ENCODE measurements at regions not wholly inside any gene's neighbourhood (a gene's known extent, or its start where the extent isn't known, plus 50 kb on each side); places are given as distances from the start of the nearest gene placed in this dataset.

DNA sequence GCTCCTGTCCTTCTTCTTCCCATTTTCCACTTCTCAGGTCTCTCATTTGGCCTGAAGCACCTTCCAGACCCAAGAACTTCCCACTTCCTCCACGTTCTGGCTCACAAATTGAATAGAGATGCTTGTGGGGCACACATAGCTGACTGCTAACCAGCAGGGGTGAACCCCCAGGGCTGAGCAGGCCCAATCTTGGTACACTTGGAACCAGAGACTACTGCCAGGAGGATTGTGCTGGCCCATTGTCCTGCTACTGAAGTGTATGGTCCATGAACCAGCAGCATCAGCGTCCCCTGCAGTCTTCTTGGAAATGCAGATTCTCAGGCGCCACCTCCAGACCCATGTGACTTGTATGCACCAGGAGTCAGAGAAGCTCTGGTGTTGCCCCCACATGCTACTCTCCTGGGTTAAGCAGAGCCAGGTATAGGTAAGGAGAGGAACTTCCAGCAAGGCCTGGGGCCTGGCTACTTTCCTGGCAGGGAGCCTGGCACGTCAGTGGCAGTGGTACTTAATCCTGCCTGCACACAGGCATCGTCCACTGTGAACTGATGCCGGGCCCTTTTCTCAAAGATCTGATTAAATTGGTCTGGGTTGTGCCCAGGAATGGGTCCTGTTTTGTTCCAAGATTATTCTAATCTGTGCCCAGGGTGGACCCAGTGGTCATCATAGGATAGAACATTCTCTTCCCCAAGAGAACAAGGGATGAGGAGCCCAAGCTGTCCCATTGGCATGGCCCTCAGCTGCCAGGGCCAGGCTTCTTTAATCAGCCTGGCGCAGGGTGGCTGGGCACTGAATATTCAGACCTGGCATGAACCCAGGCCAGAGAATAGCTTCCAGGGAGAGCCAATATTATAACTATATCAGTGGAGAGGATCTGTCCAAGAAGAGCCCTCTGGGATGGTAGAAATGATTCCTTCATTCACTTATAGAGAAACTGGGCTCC, 248.7 kb downstream of the SOX11 start:
- intact Hi-C loops (cut with DNase I), result no loop called here
- ATAC-seq (ENCODE audit: poor library complexity), result peak; percentile 85
- no peak for DNase-seq

DNA sequence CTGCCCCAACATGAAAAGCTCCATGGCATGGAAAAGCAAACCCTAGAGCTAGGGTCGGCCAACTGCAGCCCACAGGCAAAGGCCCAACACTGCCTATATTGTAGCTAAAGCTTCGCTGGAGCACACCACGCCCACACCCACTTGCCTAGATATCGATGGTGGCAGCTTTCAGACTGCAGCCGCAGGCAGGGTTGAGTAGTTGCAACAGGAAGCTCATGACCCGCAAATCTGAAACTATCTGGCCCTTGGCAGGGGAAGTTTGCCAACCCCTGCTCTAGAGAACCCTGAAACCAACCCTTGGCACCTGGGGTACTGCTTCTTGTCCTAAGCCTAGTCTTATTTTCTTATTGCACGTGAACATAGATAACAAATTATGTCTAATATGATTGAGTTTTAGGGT, 250.0 kb downstream of the SOX11 start:
- DNase-seq, result no peak
- no peak for ATAC-seq (ENCODE audit: poor library complexity)
- intact Hi-C loops (cut with DNase I), result no loop called here

DNA sequence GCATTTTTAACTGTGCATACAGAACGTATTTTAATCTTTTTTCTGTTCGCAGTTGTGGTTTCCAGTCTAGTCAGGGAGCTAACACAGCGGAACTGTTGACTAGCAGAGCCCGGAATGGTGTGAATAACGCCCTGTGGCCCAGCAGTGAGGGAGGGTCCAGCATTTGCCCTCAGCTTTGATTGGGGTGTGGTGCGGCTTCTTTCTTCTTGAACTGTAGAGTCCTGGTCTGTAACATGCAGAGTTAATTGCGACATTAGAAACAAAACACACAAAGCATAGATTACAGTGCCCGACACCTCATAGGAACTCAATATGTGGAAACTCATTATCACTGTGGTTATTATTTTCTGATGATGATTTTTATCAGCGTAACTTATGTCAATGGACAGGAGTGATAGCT, 253.6 kb downstream of the SOX11 start:
- ATAC-seq (ENCODE audit: poor library complexity), result no peak
- intact Hi-C loops (cut with DNase I), result no loop called here
- no peak for DNase-seq

GRCh38 chr2:5946225-5947115, 254.3 kb downstream of the SOX11 start:
- no peak for ATAC-seq (ENCODE audit: poor library complexity)
- intact Hi-C loops (cut with DNase I), result no loop called here
- no peak for DNase-seq

- intact Hi-C loops (cut with DNase I), result no loop called here
- ATAC-seq (ENCODE audit: poor library complexity) (no peak), DNase-seq (no peak)
Observed at GRCh38 chr2:5950736-5951135, 258.6 kb downstream of the SOX11 start.

DNA sequence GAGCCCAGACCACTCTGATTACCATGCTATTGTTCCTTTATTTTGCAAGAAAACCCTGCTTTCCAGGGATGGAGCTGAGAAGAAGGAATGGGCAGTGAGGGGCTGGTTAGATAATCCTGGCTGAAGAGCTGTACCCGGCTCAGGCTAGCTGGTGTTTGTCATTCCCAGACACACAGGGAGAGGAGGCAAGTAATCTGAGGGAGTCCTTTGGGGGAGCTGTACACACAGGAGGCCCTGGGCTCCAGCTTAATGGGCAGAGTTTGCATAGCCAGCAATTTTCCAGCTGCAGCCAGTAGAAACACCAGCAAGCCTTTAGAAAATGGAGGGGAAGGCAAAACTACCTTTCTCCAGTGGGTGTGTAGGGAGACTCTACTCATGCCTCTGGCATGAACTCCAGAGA, 259.3 kb downstream of the SOX11 start:
- ATAC-seq (ENCODE audit: poor library complexity) (no peak), DNase-seq (no peak)
- intact Hi-C loops (cut with DNase I), result no loop called here

DNA sequence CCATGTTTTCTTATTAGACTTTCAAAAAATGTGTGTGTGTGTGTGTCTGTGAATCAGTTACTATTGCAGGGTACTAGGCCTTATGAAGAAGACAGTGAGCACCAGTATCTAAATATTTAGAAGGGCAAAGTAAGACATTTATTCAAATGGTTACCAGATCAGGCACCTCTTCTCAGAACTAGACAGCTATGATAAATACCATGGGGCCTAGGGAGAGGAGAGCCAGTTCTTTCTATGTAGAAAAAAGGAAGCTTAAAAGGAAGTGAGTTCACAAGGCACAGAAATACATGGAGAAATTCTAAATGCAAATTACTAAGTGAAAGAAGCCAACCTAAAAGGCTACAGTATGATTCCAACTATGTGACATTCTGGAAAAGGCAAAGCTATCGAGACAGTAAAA, 261.3 kb downstream of the SOX11 start:
- ATAC-seq (ENCODE audit: poor library complexity), result no peak
- no peak for DNase-seq
- intact Hi-C loops (cut with DNase I), result no loop called here

- DNase-seq (no peak), ATAC-seq (ENCODE audit: poor library complexity) (no peak)
- intact Hi-C loops (cut with DNase I), result no loop called here
Observed at GRCh38 chr2:5954509-5954908, 262.3 kb downstream of the SOX11 start.

- intact Hi-C loops (cut with DNase I), result no loop called here
- no peak for ATAC-seq (ENCODE audit: poor library complexity)
- DNase-seq, result no peak
Observed at GRCh38 chr2:5955921-5956320, 263.7 kb downstream of the SOX11 start.

DNA sequence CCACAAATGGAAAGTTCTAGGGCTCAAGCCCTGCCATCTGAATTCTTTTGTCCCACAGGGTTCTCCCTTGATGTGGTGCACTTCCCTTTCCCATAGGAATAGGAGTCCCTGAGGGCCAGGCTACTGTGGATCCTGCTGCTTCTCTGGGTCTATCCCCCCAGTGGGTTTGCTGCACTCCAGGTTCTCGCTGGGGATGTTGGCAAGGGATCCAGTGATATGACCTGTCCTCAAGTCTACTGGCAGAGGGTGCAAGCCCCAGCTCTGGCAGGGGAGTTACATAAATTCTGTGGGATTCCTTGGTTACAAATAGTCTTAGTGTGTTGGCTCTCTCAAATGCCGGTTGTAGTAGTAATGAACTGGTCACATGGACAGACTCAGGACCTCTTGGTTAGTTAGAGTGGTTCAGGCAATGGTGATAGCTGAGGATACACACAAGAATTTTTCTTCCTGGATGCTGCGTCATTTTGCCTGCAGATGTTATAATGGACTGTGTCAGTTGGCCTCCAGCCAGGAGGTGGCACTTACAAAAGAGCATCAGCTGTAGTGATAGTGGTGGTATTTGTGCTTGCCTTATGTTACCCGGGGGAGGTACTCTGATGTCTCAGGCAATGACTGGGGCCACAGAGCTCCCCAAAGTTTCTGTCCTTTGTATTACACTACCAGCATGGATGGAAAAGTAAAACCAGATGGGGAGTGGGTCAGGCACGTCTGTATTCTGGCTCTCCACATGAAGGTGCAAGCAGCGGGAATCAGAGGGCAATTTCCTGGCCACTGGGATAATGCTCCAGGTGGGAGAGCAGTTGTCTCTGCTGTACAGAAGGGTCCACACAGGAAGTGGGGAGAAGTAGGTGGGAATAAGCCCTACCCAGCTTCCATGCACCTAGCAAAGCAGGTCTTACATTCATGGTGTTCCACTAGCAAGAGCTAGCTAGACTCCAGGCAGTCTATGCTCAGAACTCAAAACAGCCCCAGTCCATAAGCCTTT, 267.9 kb downstream of the SOX11 start:
- no peak for DNase-seq
- intact Hi-C loops (cut with DNase I), result no loop called here
- peak; percentile 59 for ATAC-seq (ENCODE audit: poor library complexity)

DNA sequence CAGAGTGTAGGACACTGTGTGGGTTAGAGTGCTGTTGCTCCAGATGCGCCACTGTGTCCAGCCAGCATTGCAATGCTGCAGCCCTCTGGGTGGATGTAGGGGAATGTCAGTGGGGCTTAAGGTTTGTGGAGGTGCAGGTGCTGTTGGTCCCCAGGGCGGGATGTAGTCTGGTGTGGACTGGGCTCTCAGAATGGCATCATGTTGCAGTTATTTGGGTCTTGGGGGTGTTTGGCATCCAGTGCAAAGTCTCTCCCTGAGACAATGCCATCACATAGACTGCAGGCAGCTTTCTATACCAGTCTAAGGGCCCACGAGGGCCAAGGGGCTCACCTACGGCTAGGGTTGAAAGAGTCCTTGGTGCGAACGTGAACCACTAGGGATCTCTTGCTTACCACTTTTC, 275.3 kb downstream of the SOX11 start:
- ATAC-seq (ENCODE audit: poor library complexity), result no peak
- intact Hi-C loops (cut with DNase I), result no loop called here
- DNase-seq, result no peak

DNA sequence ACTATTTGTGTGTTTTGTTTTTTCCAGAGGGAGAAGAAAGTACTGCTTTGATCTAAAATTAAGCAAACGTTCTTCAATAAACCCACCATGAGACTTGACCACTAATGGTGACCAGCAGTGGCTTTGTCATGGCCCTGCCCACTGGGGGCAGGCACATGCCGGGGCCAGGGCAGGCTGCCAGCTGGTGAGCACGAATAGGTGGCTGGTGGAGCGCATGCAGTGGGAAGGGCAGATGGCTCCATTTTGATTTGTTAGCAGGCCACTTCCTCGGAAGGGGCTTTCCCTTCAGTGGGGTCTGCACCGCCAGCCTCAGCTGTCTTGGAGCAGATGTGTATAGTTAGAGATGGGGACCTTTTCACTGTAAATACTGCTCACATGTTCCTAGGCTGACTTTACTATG, 277.1 kb downstream of the SOX11 start:
- no peak for DNase-seq
- intact Hi-C loops (cut with DNase I), result no loop called here
- no peak for ATAC-seq (ENCODE audit: poor library complexity)

DNA sequence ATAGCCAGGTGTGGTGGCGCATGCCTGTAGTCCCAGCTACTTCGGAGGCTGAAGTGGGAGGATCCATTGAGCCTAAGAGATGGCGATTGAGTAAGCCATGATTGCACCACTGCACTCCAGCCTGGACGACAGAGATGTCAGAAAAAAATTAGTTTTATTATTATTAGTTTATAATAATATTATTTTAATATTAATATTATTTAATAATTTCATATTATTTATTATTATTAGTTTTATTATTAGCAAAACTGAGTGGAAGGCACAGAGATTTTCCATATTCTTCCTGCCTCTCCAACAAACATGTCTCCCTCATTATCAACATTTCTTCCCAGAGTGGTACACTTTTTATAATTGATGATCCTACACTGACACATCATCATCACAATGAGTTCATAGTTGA, 278.2 kb downstream of the SOX11 start:
- ATAC-seq (ENCODE audit: poor library complexity) (no peak), DNase-seq (no peak)
- intact Hi-C loops (cut with DNase I), result no loop called here

DNA sequence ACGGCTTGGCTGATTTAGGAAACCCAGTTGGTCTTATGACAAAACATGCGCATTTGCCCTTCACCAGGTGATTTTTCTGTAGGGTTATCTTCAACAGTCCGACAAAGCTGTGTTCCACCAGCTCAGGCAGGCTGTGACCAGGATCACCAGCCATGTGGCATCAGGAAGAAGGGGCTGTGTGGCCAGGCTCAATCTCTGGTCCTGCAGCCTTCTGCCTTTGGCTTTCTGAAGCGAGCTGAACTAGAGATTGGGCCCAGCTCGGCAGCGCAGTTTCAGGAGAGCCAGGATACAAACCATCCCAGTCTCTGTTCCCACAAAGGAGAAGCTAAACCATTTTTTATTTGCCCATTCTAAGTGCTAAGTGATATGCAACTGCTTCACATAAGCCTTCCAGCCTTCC, 282.3 kb downstream of the SOX11 start:
- ATAC-seq (ENCODE audit: poor library complexity) (no peak), DNase-seq (no peak)
- intact Hi-C loops (cut with DNase I), result no loop called here

DNA sequence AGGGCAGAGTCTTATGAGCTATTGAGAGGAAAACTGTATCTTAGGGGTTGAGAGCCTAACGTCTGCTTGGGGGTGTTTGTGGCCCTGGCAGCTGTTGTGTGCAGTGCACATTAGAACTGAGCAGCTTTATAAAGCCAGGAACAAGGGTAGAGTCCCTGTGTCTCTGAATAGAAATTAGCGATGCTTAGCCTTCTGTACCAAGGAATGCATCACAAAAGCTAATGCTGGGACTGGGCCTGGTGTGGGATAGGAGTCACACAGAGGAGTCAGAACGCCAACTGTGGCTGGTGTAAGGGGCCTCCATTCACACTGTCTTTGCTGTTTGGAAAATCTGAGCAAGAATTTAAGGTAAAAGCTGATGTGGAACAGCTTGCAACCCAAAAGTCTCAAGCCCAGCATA, 283.2 kb downstream of the SOX11 start:
- no peak for ATAC-seq (ENCODE audit: poor library complexity)
- DNase-seq, result no peak
- intact Hi-C loops (cut with DNase I), result no loop called here

DNA sequence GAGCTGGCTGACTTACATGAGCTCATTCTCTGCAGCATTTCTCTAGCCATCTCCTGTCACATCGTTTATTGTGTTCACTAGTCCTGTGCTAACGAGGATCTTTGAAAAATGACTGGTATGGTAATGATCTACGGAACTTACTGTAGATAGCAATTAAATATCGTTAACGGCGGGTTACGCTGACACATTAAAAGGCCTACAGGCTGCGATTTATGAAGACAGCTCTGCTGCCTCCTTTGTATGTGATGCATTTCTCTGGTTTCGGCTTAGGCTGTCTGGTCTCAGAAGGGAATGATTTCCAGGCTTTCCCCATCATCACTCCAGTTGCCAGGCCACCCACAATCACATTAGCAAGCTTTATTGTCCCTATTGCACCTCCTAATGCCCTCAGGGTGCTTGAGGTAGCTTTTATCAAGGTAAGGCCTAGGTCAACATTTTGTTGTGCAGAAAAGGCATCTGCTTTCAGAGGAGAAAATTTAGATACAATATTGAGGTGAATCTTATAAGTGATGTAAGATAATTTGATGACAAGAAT, 284.4 kb downstream of the SOX11 start:
- intact Hi-C loops (cut with DNase I), result no loop called here
- no peak for ATAC-seq (ENCODE audit: poor library complexity)

DNA sequence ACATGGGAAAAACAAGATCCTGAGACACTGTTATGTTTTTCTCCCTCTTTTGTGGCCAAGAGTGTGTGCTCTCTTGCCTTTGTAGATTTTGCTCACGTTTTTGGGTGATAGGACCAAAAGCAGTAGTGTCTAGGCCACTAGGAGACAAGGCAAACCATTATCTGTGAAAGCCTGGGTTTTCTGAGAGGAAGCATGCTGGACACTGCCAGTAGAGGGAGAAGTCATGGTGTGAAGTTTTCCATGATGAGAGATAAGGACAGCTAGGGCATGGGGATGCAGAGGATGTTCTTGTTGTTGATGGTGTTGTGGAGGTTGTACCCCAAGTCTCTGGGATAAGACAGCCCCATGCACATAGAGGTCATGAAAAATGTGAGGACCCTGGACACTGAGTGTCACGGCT, 285.3 kb downstream of the SOX11 start:
- intact Hi-C loops (cut with DNase I), result no loop called here
- ATAC-seq (ENCODE audit: poor library complexity), result no peak
- no peak for DNase-seq

More for the DNA sequence above, 284.4 kb downstream of the SOX11 start:
- no peak for DNase-seq

DNA sequence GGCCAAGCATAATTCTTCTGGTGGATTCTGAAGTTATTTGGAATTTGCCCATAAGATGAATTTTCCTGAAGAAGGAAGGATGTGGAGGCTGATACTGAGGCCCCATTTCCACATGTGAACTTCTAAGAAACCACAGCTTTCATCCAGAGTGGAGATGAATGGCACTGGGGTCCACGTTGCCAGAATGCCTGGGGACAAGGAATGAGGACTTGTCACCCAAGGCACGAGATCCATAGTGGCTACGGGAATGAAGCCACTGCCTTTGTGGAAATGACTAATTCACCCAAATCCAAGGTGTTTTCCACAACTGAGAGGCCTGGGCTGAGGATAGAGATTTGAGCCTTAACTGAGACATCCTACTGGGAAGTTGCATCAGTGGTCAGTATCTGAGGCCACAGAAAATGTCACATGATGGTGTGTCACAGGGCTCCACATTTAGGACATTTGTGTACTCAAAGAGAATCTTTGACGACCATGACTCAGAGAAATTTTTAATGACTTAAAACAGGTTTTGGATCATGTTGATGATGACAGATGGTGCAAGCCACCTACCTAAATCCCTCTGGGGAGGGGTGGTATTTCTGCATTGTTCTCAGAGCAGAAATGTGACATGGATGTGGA, 286.1 kb downstream of the SOX11 start:
- no peak for DNase-seq
- intact Hi-C loops (cut with DNase I), result no loop called here
- no peak for ATAC-seq (ENCODE audit: poor library complexity)
